ENCODE measurements at regions not wholly inside any gene's neighbourhood (a gene's known extent, or its start where the extent isn't known, plus 50 kb on each side); places are given as distances from the start of the nearest gene placed in this dataset.

DNA sequence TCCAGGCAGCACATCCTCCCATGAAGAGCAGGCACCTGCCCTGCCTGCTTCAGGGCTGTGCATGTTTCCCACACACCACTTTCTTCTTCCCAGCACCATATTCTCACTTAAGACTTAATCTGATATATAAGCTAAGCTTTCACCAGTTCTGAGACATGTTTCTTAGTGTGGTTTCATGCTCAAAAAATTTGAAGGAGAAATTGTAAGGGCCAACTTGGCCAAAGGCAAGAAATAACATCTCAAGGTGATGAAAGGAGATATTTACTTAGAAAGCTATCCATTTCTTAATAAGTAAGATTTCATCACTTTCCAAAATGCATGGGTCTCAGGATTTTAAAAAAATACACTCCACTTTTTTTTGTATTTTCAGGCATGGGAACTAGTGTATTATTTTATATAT, 468.1 kb upstream of the AKR1E2 start:
- TF ChIP-seq POLR2AphosphoS5 (IDR thresholded peaks at IDR 0.05; ENCODE audit: low read depth, low read length) (no peak), POLR2A (IDR thresholded peaks at IDR 0.05; ENCODE audit: low read depth, low read length) (no peak), TAF1 (IDR thresholded peaks at IDR 0.05; ENCODE audit: low read depth, low read length) (no peak), SPI1 (IDR thresholded peaks at IDR 0.05; ENCODE audit: low read depth, low read length) (no peak), PAX5 (IDR thresholded peaks at IDR 0.05; ENCODE audit: insufficient read depth, low read length, severe bottlenecking) (no peak)
